ENCODE measurements at regions not wholly inside any gene's neighbourhood (a gene's known extent, or its start where the extent isn't known, plus 50 kb on each side); places are given as distances from the start of the nearest gene placed in this dataset.

DNA sequence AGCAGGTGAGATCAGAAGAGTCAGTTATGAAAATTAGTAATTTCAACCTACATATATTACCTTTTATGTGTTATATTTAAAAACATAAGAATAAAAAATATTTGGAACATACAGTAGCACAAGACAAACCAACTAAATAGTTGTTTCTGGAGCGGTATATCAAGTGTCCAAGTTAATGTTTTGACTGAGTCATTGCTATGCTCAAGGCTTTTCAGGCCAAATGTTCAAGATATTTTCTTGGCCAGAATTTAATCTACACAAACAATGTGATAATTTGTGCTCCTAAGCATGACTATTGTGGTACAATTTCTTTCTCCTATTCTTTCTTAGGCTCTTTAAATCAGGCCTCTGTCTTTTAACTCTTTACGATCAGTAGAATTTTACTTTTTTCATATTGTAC is 412.4 kb downstream of the RAP2B start:
- Histone ChIP-seq H3K36me3 (ENCODE audit: control insufficient read depth in 2 of 2, extremely low read depth in 1 of 2, insufficient read depth in 2 of 2, low read length in 2 of 2) (no peaks in the 10 kb centered on the region), H2AFZ (ENCODE audit: control insufficient read depth, low read length) (no peak overlapping the region), H3K4me3 (ENCODE audit: control insufficient read depth in 2 of 3, extremely low read depth in 1 of 3, insufficient read depth in 2 of 3, low read depth in 1 of 3, low read length in 3 of 3) (no peak overlapping the region), H3K9me3 (ENCODE audit: control insufficient read depth, low read depth, low read length) (no peaks in the 10 kb centered on the region), H3K4me2 (ENCODE audit: control insufficient read depth, extremely low read depth, insufficient read depth, low read depth, low read length) (no peak overlapping the region), H3K79me2 (ENCODE audit: control insufficient read depth, insufficient read depth, low read length) (no peaks in the 10 kb centered on the region), H3K27me3 (ENCODE audit: control insufficient read depth, extremely low read depth, insufficient read depth, low read length) (no peaks in the 10 kb centered on the region), H3K9ac (ENCODE audit: control insufficient read depth, extremely low read depth, insufficient read depth, low read length) (no peak overlapping the region), H3K9me1 (ENCODE audit: control insufficient read depth, extremely low read depth, insufficient read depth, low read length) (no peaks in the 10 kb centered on the region), H3K27ac (ENCODE audit: control insufficient read depth, insufficient read depth, low read length) (no peak overlapping the region), H4K20me1 (ENCODE audit: control insufficient read depth, extremely low read depth, insufficient read depth, low read length) (no peaks in the 10 kb centered on the region), H3K4me1 (ENCODE audit: control insufficient read depth, extremely low read depth, insufficient read depth, low read length) (no peaks in the 10 kb centered on the region)
- DNase-seq (ENCODE audit: low read depth, low spot score), result no peak
- dilution Hi-C loops (cut with MboI; ENCODE audit: extremely low pct_ligation_motif_present, low sequenced_read_pairs), result no loop called here
- FAIRE-seq, result no peak
- TF ChIP-seq CTCF (optimal IDR thresholded peaks at IDR 0.05 in 1 of 3, IDR thresholded peaks at IDR 0.05 in 1 of 3, conservative IDR thresholded peaks at IDR 0.05 in 1 of 3; ENCODE audit: extremely low read depth in 1 of 3, insufficient read depth in 2 of 3, low read length in 3 of 3) (no peak), EZH2 (IDR thresholded peaks at IDR 0.05; ENCODE audit: low read length) (no peak)

- no peak overlapping the region for H3K4me2 ChIP-seq (ENCODE audit: control insufficient read depth, extremely low read depth, insufficient read depth, low read depth, low read length)
- H3K36me3 ChIP-seq (ENCODE audit: control insufficient read depth in 2 of 2, extremely low read depth in 1 of 2, insufficient read depth in 2 of 2, low read length in 2 of 2), result no peaks in the 10 kb centered on the region
- H3K27ac ChIP-seq (ENCODE audit: control insufficient read depth, insufficient read depth, low read length), result no peak overlapping the region
- H4K20me1 ChIP-seq (ENCODE audit: control insufficient read depth, extremely low read depth, insufficient read depth, low read length), result no peaks in the 10 kb centered on the region
- H2AFZ ChIP-seq (ENCODE audit: control insufficient read depth, low read length), result no peak overlapping the region
- no peak for DNase-seq (ENCODE audit: low read depth, low spot score)
- H3K4me1 ChIP-seq (ENCODE audit: control insufficient read depth, extremely low read depth, insufficient read depth, low read length), result no peaks in the 10 kb centered on the region
- H3K9me3 ChIP-seq (ENCODE audit: control insufficient read depth, low read depth, low read length), result no peaks in the 10 kb centered on the region
- no peaks in the 10 kb centered on the region for H3K9me1 ChIP-seq (ENCODE audit: control insufficient read depth, extremely low read depth, insufficient read depth, low read length)
- TF ChIP-seq CTCF (optimal IDR thresholded peaks at IDR 0.05 in 1 of 3, IDR thresholded peaks at IDR 0.05 in 1 of 3, conservative IDR thresholded peaks at IDR 0.05 in 1 of 3; ENCODE audit: extremely low read depth in 1 of 3, insufficient read depth in 2 of 3, low read length in 3 of 3) (no peak), EZH2 (IDR thresholded peaks at IDR 0.05; ENCODE audit: low read length) (no peak)
- no peak overlapping the region for H3K4me3 ChIP-seq (ENCODE audit: control insufficient read depth in 2 of 3, extremely low read depth in 1 of 3, insufficient read depth in 2 of 3, low read depth in 1 of 3, low read length in 3 of 3)
- H3K79me2 ChIP-seq (ENCODE audit: control insufficient read depth, insufficient read depth, low read length), result no peaks in the 10 kb centered on the region
- no peak overlapping the region for H3K9ac ChIP-seq (ENCODE audit: control insufficient read depth, extremely low read depth, insufficient read depth, low read length)
- no peak for FAIRE-seq
- dilution Hi-C loops (cut with MboI; ENCODE audit: extremely low pct_ligation_motif_present, low sequenced_read_pairs), result no loop called here
- H3K27me3 ChIP-seq (ENCODE audit: control insufficient read depth, extremely low read depth, insufficient read depth, low read length), result no peaks in the 10 kb centered on the region
Observed at GRCh38 chr3:153577059-153577736, 415.2 kb downstream of the RAP2B start.
